ENCODE measurements at regions not wholly inside any gene's neighbourhood (a gene's known extent, or its start where the extent isn't known, plus 50 kb on each side); places are given as distances from the start of the nearest gene placed in this dataset.

GRCh38 chr1:82154219-82154970 lies 353.7 kb downstream of the ADGRL2 start:
- intact Hi-C loops (cut with DNase I), result no loop called here
- FAIRE-seq, result no peak
- H3K9me3 ChIP-seq (ENCODE audit: control insufficient read depth in 2 of 3, insufficient read depth in 1 of 3, low read length in 3 of 3), result no peaks in the 10 kb centered on the region

DNA sequence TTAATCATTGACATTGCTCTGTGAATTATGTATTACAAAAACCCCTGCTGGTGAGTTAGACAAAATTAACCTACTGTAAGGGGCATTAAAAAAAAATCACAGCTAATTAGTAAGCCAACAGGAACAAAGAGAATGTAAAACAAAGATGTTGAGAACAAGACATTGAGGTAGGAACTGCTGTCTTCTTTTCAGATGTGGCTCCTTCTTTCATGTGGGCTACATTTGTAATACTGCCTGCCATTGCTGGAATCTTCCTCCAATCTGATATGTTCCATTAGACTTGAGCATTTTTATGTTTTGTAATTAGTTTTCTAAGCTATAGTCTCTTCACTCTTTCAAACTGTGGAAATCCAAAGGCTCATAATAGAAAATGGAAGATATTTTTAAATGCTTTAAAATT lies 353.0 kb downstream of the ADGRL2 start:
- no peaks in the 10 kb centered on the region for H3K4me1 ChIP-seq (ENCODE audit: control insufficient read depth in 2 of 3, insufficient read depth in 2 of 3, low read depth in 1 of 3, low read length in 3 of 3)
- H3K9ac ChIP-seq (ENCODE audit: low read length in 3 of 3), result no peak overlapping the region
- H3K27ac ChIP-seq (ENCODE audit: low read depth in 2 of 2, low read length in 2 of 2), result no peak overlapping the region
- no peak overlapping the region for H3K4me3 ChIP-seq (ENCODE audit: low read length in 3 of 3)
- TF ChIP-seq, protein P1, sequence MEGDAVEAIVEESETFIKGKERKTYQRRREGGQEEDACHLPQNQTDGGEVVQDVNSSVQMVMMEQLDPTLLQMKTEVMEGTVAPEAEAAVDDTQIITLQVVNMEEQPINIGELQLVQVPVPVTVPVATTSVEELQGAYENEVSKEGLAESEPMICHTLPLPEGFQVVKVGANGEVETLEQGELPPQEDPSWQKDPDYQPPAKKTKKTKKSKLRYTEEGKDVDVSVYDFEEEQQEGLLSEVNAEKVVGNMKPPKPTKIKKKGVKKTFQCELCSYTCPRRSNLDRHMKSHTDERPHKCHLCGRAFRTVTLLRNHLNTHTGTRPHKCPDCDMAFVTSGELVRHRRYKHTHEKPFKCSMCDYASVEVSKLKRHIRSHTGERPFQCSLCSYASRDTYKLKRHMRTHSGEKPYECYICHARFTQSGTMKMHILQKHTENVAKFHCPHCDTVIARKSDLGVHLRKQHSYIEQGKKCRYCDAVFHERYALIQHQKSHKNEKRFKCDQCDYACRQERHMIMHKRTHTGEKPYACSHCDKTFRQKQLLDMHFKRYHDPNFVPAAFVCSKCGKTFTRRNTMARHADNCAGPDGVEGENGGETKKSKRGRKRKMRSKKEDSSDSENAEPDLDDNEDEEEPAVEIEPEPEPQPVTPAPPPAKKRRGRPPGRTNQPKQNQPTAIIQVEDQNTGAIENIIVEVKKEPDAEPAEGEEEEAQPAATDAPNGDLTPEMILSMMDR (IDR thresholded peaks at IDR 0.05; ENCODE audit: borderline replicate concordance, extremely low read depth, insufficient read depth), result no peak
- FAIRE-seq (no peak), DNase-seq (no peak)
- H3K9me3 ChIP-seq (ENCODE audit: control insufficient read depth in 2 of 3, insufficient read depth in 1 of 3, low read length in 3 of 3), result no peaks in the 10 kb centered on the region
- H3K27me3 ChIP-seq (ENCODE audit: control insufficient read depth, insufficient read depth, low read length), result no peaks in the 10 kb centered on the region
- intact Hi-C loops (cut with DNase I), result no loop called here
- H3K36me3 ChIP-seq (ENCODE audit: control insufficient read depth in 2 of 3, insufficient read depth in 3 of 3, low read length in 3 of 3), result no peaks in the 10 kb centered on the region

More at GRCh38 chr1:82154219-82154970, 353.7 kb downstream of the ADGRL2 start:
- Histone ChIP-seq H3K27me3 (ENCODE audit: control insufficient read depth, insufficient read depth, low read length) (no peaks in the 10 kb centered on the region), H3K36me3 (ENCODE audit: control insufficient read depth in 2 of 3, insufficient read depth in 3 of 3, low read length in 3 of 3) (no peaks in the 10 kb centered on the region), H3K4me1 (ENCODE audit: control insufficient read depth in 2 of 3, insufficient read depth in 2 of 3, low read depth in 1 of 3, low read length in 3 of 3) (no peaks in the 10 kb centered on the region), H3K4me3 (ENCODE audit: low read length in 3 of 3) (no peak overlapping the region), H3K9ac (ENCODE audit: low read length in 3 of 3) (no peak overlapping the region), H3K27ac (ENCODE audit: low read depth in 2 of 2, low read length in 2 of 2) (no peak overlapping the region)
- DNase-seq, result no peak
- TF ChIP-seq, protein P1 (IDR thresholded peaks at IDR 0.05; ENCODE audit: borderline replicate concordance, extremely low read depth, insufficient read depth), result no peak

DNA sequence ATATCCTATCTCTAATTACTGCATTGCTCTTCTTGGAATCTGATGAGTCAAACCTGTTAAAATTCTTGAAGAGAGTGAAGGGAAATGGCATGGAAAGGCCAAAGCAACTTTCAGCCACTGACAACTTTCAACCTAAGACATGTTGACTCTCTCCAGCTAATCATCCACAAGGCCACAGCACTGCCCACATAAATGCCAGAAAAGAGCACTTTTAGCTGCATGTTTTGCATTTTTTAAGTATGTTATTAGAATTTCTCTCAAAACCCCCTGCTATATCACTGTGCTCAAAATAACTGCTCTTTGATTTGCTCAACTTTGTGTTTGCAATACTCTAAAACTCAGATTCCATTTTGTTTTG lies 352.5 kb downstream of the ADGRL2 start:
- DNase-seq, result no peak
- H3K9ac ChIP-seq (ENCODE audit: low read length in 3 of 3), result no peak overlapping the region
- no peak for FAIRE-seq
- no peak overlapping the region for H3K4me3 ChIP-seq (ENCODE audit: low read length in 3 of 3)
- intact Hi-C loops (cut with DNase I), result no loop called here
- no peaks in the 10 kb centered on the region for H3K4me1 ChIP-seq (ENCODE audit: control insufficient read depth in 2 of 3, insufficient read depth in 2 of 3, low read depth in 1 of 3, low read length in 3 of 3)
- no peaks in the 10 kb centered on the region for H3K27me3 ChIP-seq (ENCODE audit: control insufficient read depth, insufficient read depth, low read length)
- no peaks in the 10 kb centered on the region for H3K36me3 ChIP-seq (ENCODE audit: control insufficient read depth in 2 of 3, insufficient read depth in 3 of 3, low read length in 3 of 3)
- H3K27ac ChIP-seq (ENCODE audit: low read depth in 2 of 2, low read length in 2 of 2), result no peak overlapping the region
- TF ChIP-seq, protein P1 (IDR thresholded peaks at IDR 0.05; ENCODE audit: borderline replicate concordance, extremely low read depth, insufficient read depth), result no peak
- no peaks in the 10 kb centered on the region for H3K9me3 ChIP-seq (ENCODE audit: control insufficient read depth in 2 of 3, insufficient read depth in 1 of 3, low read length in 3 of 3)
